ENCODE measurements at regions not wholly inside any gene's neighbourhood (a gene's known extent, or its start where the extent isn't known, plus 50 kb on each side); places are given as distances from the start of the nearest gene placed in this dataset.

DNA sequence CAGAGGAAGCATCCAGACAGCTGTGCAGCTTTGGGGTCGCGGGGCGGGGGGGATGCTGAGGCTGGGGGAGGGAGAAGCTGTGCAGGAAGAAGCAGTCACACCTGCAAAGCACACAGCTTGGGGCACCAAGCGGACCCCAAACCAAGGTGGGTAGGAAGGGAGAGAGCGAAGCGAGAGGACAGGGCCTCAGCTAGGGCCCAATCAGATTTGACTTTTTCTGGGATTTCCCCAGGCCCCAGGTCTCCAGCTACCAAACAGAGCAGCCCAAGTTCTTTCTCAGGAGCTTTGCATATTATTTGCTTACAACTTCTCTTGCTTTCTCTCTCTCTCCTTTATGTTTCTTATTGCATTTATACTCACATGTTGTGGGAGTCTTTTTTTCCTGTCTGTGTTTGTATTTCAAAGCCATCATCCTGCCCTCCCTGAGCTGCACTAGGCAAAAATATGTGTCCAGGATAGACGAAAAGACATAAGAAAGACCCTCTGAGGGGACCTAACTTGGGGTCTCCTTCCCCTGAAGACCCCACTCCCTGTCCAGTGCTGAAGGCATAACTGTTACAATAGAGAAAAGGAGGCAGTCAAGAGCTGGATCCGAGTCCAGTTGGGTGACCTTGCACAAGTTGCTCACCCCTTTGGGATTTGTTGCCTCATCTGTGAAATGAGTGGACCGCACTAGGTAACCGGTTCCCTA is 50.6 kb upstream of the SMNDC1 start:
- no peak for DNase-seq (ENCODE audit: low read depth)

DNA sequence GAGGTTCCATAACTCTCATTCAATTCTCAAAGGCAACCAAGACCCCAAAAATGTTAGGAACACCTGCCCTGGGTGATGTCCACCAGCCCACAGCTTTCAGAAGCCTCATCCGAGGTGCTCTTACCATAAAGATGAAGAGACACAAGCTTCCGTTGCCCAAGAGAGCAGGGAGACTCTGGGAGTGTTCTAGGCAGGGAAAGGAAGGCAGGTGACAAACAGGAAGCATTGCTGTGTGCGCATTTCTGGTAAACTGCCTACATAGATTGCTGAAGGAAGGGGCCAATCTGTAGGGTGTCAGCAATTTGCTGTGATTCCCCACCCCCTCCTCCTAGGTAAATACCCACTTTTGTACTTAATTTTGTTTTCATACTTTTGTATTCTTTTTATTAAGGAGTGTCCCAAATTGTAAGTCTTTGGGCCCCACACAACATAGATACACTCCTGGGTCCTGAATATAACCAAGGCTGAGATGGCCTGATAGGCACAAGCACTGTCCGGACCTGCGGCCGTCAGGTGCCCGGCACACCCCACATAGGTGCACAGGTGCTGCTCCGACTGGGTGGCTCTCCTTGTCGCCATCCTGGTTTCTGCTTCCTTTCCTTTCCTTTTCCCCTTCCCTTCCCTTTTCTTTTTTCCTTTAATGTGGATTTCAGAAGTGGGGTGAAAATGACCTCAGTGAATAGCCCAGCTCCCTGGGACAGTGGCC is 51.4 kb upstream of the SMNDC1 start:
- DNase-seq (ENCODE audit: low read depth): no peak

DNA sequence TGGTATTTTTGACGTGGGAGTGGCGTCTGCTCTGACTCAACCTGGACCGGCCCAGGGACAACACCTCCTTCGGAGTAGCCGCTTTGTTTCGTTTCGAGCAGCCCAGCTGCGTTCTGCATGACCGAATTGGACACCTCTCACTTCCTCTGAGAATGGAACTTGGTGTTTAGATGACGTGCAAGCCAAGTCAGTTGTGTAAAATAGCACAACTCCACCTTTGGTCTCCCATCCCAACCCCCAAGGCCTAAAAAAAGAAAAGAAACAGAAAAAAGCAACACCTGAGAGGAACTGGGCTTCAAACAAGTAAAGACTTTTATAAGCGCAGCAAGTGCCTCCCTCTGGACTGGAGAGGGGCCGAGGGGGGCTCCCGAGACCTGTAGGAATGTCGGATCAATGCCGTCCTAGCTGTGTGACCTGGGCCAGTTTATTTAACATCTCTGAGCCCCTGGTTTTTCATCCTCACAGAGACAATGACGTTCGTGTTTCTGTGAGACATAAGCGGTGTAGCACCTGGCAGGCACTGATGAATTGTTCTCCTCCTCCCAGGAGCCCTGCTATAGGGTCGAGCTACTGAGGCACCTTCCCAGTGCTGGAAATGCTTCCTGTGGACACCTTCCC is 52.0 kb upstream of the SMNDC1 start:
- peak; percentile 26 for DNase-seq (ENCODE audit: low read depth)

DNA sequence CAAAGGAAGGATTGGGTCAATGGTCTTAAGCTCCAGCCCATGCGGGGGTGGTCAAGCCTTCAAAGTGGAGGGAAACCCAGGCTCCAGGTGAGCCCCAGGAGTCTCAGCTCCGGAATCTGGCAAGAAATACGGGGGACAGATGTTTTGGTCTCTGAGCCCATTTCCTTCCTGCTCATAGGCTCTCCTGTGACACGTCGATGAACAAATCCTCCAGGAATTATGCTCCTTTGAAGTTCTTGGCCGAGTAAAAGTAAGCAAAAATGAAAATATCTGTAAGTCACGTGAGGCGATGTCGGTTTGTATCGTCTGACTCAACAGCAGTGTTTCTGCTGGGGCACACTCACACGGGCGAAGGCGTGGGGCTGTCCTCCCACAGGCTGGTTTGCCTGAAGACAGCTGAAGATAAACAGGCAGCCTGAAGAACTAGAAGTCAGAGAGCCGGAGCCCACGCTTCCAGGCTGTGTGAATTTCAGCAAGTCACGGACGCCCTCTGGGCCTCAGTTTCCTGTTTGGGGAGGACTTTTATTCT is 52.6 kb upstream of the SMNDC1 start:
- DNase-seq (ENCODE audit: low read depth): no peak

DNA sequence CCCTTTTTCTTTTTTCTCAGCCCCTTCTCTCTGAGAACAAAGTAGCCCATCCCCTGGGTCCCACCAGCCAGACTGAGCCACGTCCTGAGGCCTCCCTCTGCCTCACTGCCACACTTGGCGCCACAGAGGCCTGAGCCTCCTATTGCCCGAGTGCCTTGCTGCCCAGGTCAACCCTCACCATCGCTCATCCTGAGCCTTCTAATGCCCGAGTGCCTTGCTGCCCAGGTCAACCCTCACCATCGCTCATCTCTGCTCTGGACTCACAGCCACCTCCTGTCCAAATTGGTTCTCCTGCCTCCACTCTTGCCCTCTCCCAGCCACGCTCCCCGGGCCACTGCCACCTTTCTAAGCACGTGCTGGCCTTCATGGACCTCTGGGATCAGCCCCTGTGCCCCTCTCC is 53.2 kb upstream of the SMNDC1 start:
- DNase-seq (ENCODE audit: low read depth): no peak

DNA sequence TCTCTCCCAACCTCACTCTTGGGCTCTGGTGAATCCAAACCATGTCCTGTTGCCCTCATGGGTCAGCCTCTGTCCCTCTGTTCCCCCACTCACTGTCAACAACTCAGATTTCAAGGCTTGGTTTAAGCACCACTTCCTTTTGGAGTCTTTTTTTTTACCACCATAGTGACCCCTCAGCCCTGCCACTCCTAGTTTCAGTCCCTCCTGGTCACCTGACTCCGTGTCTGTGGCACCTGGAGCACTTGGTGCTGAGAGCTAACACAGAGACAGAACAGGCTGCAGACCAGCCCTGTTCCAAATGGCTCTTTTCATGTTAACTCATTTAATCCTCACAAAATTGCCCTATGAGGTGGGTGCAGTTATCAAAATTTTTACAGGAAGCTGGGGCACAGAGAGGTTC is 53.6 kb upstream of the SMNDC1 start:
- no peak for DNase-seq (ENCODE audit: low read depth)

DNA sequence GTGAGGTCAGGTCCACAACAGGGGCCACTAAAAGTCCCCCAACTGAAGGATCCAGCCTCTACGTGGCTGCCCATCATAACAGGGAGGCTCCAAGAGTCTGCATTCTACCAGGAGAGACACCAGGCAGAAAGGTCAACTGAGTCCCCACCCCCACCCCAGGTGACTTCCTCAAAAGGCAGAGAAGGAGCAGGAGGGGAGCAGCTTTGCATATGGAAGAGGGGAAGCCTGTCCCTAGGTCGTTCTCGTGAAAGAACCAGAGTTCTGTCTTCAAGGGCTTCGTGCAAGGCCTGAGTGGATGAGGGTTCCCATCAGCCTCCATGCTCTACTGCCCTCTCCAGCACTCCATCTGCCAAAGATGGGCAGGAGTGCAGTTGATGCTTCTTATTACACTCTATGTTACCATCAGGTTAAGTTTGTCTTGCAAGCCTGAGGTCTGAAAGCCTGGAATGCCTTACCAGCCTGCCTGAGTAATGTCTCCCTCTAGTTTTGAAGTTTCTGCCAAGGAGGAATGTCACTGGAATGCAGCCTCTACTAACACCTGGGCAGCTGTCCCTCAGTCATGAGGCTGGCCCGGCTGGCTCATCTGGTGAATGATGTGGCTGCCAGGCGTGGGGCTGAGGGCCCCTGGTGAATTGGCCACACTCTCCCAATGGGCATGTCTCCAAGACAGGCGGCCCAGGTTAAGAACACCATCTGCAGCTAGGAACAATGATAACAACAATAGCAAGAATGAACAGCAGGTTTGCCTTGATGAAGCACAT is 54.3 kb upstream of the SMNDC1 start:
- DNase-seq (ENCODE audit: low read depth): no peak

DNA sequence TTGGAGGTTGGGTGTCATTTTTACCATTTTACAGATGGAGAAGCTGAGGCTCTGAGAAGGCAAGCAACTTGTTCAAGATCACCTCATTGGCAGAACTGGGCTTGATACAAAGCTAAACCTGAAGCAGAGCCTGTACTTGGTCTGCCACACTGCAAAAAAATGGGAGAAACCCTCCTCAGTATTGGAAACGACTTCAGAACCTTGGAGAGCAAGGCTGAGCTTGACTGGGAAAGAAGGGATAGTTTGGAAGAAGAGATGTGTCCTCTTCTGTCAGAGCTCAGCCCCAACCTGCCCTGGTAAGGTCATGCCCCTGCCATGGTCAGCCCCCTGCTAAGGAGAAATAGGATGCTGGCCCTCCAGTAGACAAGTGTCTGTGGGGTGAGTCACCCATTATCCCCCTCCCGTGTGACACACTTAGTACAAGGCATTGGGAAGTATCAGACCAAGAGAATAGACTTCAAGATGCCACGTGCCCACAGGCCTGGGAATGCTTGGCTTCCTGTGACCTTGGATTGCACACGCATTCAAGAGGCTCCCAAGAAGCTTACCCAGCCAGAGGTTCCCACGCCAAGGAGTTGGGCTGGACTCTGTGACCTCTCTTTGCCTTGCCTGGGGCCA is 56.2 kb upstream of the SMNDC1 start:
- no peak for DNase-seq (ENCODE audit: low read depth)

DNA sequence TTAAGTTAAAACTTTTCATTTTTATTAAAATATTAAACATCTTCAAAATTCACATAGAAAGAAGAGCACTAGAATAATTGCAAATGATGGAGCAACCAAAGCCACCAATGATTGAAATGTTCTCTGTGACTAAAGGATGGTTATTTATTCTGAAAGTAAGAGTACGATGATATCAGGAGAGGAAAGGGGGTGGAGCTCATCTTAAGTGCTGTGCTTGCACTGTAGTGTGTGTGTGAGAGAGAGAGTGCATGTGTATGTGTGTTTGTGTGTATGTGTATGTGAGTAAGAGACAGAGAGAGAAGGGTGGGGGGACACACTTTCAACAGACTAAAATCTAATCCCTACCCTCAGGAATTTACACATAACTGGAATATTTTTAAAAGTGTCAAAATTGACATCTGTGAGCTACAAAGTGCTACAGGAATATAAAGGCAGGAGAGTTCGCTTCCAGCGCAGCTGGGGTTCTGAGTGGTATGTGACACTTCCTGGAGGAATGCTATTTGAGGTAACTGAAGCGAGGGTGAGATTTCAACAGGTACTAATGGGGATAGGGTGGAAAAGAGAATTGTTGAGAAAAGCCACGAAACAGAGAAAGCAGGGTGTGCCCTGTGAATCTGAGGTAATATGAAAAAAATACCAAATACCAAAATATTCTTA is 57.2 kb upstream of the SMNDC1 start:
- DNase-seq (ENCODE audit: low read depth): no peak

DNA sequence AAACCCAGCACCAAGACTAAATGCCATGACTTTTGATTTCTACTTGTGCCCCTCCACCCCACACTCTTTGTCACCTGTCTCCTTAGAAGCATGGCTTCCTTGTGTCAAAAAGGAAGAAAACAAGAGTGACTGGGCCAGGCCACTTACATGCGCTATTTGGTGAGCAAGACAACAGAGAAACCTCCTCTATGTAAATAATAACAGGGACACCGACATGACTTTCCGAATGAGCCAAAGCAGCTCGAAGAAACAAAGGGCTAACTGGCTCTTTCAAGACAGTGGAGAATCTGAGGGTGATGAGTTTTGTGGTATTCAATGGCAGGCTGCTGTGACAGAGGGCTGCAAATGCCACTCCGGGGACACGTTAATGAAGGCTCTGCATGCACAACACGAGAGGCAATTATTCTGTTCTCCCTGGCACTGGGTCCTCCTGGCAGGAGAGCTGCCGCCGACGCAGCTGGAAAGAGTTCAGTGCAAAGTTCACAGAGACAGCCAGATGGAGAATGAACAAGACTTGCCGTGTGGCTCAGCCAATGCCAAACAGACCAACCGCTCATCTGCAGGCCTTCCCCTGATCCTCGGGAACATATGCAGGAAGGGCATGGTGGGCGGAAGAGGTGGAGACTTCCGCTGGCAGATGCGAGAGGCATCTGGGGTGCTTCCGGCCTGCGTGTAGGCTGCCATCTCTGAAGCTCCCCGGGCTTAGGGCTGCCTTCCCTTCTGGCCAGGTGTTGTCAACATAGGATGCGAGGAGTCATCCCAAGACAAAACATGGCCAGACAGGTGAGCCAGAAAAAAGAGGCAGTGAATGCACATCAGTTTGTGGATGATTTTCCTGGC is 59.1 kb upstream of the SMNDC1 start:
- no peak for DNase-seq (ENCODE audit: low read depth)

DNA sequence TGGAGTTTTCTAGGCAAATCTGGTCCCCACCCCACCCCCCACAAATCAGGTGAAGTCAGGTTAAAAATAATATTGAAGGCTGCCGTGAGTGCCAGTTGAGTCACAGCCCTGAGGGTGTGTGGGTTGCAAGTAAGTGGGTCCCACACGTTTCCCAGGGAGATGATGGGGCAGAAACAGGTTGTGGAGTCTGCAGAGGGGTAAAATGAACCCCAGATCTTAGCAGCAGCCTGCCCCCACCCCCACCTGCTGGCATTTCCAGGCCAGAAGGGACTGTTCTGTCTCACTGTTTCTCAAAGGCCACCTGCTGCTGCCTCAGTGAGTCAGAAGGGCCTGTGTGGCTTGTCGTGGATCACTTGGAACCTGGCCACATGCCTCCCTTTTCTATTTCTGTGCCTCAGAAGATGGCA is 59.8 kb upstream of the SMNDC1 start:
- no peak for DNase-seq (ENCODE audit: low read depth)

DNA sequence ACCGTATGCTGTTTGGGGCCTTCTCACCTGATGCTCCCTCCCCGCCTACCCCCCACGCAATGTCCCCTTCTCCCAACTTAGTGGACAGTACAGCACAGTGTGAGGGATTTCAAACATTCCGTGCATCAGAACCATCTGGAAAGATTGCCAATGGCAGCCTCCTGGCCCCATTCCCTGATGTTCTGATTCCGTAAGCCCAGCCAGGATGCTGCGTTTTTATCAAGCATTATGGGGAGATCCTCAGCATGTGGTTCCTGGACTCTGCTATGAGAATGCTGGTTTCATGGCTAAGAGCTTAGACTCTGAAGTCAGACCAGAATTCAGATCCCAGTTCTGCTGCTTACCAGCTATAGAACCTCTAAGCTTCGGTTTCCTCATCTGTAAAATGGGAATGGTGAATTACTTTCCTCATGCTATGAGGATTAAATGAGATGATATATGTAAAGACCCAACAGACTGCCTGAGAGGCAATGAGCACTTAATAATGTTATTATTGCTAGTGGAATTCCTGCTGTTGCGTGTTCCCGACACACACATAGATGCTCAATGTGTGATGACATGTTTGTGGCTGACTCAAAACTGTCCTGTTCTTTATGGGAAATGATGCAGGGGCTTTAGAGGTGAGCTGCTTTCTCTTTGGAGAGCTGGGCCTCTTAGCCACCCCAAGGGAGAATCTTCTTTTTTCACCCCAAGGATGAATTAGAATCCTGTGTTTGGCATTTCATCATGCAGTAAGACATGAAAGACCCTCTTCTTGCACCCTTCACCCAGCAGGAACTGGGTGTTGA is 60.8 kb upstream of the SMNDC1 start:
- DNase-seq (ENCODE audit: low read depth): no peak

DNA sequence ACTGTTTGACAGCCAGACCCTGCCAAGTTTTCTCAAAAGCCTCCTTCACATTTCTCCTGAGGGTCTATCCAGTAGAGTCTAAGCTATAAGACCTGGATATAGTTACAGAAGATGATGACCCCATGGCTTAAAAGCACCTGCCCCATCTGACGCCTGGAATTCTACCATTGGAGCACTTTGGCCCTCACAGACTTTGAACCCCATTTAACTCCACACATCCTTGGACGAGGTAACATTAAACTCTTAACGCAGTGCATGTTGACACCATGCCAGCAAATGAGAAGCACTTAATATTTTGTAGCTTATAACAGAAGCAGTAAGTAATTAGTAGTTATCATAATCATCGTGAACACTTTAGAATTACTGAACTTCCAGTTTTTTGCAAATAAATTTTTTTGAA is 61.9 kb upstream of the SMNDC1 start:
- no peak for DNase-seq (ENCODE audit: low read depth)

DNA sequence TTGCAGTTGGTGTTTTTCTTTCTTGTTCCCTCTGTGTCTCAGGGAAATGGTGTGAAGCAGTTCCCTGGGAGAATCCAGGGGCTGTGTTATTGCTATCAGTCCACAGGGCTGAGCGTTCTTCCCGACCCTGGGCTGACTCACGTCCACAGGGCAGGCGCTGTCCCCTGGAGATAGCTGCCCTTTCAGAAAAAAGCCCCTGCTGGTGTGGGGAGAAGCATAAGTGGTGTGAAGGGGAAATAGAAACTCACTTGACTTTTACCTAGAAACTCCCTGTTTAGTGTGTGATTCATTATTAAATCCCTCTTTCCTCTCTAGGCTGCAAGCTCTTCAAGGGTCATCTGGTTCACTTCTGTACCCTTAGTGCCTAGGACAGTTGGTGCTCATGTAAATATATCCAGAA is 63.3 kb upstream of the SMNDC1 start:
- DNase-seq (ENCODE audit: low read depth): no peak

DNA sequence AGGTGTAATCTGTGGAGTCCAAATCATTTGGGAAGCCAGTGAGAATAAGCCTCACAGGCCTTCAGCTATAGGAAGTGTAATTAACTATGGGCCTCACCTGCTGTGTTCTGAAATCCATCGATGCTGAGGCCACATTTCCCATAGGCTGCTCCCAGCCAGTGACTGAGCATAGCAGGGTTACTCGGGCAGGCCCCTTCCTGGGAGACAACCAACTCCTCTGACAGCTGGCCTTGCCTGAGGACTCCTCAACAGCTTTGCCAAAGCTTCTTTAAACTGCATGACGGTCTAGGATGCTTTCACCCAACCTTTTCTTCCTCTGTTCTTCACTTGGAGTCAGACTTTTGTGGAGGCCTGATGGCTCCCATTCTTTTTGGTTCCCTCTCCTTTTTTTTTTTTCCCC is 63.8 kb upstream of the SMNDC1 start:
- no peak for DNase-seq (ENCODE audit: low read depth)

DNA sequence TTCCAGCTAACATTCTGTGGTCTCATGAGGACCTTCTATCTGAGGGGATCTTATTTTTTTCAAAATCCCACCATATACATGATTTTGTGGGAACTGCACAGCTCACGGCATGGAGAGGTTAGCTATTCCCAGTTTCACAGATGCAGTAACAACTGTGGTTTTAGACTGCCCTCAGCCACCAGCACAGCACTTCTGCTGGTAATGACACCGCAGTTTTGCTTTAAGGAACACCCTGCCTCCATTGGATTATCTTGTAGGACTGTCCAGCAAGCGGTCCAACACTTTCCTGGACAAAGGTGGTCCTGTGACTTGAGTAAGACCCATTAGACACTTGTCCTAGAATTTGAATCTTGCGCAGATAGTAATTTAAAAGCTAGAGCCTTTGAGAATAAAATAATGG is 65.3 kb upstream of the SMNDC1 start:
- no peak for DNase-seq (ENCODE audit: low read depth)

DNA sequence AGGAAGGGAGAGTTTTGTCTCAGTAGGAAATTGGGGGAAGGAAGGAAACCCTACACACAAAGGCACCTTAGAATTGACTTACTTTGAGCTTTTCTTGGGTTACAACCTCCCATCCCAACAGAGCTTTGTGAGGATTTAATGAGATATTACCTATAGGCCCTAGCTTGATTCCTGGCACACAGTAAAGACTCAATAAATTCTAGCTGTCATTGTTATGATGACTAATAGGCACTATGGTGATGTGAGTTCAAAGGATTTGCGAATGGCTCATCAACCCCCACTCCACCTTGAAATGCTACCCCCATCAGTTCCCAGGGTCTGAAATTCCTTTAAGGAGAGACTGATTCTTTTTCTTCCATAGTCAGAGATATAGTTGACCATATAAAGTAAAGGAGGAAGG is 67.9 kb upstream of the SMNDC1 start:
- DNase-seq (ENCODE audit: low read depth): no peak

DNA sequence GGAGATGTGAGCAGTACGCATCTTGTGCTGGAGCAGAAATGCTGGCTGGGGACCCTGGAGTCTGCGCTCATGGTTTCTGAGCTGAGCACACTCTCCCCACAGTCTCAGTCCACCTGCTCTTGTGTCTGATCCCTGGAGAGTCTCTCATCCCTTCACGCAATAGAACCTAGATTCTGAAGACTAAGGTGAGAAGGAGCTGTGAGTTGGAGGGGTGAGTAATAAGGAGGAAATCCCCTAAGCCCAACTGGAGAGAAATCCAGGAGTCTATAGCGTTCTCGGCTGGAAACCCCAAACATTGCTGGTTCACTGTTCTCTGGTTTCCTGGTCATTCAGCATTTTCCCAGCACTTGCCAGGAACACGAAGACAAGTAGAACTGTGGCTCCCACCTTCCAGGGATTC is 68.3 kb upstream of the SMNDC1 start:
- no peak for DNase-seq (ENCODE audit: low read depth)

DNA sequence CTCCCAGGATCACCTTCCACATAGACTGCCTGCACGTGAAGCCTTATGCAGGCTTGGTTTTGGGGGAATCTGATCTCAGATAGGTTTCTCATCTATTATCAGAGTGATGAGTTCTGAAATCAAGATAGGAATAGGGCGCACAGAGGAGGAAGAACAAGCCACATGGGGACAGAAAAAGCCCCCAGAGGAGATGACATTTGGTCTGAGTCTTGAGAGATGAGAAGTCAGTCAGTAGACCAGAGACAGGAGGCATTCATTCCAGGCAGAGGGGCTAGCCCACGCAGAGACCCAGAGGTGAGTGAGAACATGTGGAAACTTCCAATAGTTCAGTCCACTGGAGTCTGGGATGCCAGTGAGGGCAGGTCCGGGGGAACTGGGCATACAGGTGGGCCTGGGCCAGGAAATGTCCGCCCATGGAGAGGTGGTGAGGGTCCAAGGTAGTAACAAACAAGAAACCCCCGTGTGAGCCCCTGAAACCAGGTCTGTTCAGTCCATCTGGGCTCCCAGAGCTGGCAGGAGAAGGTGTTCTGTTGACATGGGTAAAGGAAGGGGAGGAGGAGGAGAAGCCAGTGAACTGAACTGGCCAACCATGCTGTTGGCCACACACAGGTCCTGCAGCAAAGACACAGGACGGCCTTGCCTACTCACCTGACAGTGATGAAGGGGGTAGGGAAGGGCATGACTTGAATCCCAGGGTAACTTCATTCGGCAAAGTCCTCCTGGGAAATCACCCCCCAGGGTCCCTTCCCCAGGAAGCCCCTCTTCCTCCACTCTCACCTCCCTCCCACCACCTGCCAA is 69.3 kb upstream of the SMNDC1 start:
- DNase-seq (ENCODE audit: low read depth): no peak
